ENCODE measurements at regions not wholly inside any gene's neighbourhood (a gene's known extent, or its start where the extent isn't known, plus 50 kb on each side); places are given as distances from the start of the nearest gene placed in this dataset.
"Not testable (repeated sequence)": the region's sequence is repeated elsewhere in the genome, so short reads cannot be mapped to it uniquely, and the experiment has no call there.

GRCh38 chr4:34323549-34324320 lies 1920.6 kb downstream of the ARAP2 start:
- TF ChIP-seq EZH2 (IDR thresholded peaks at IDR 0.05; ENCODE audit: borderline replicate concordance, low read length), result no peak
- Histone ChIP-seq H3F3A (ENCODE audit: insufficient read depth, low read length) (no peaks in the 10 kb centered on the region), H3K4me3 (ENCODE audit: low read depth, low read length, poor library complexity, severe bottlenecking) (no peak overlapping the region), H3K27me3 (ENCODE audit: insufficient read depth, low read length) (no peaks in the 10 kb centered on the region), H3K36me3 (ENCODE audit: insufficient read depth, low read length) (no peaks in the 10 kb centered on the region), H2AFZ (ENCODE audit: low read length) (no peak overlapping the region), H3K9ac (ENCODE audit: low read length) (no peak overlapping the region), H3K9me2 (ENCODE audit: low read depth, low read length) (no peaks in the 10 kb centered on the region), H3K9me3 (ENCODE audit: low read length) (no peaks in the 10 kb centered on the region), H3K4me2 (ENCODE audit: low read length) (no peak overlapping the region), H4K20me1 (ENCODE audit: insufficient read depth, low read length) (no peaks in the 10 kb centered on the region), H3K79me2 (ENCODE audit: insufficient read depth, low read length) (no peaks in the 10 kb centered on the region), H3K4me1 (ENCODE audit: insufficient read depth, low read length, severe bottlenecking) (no peaks in the 10 kb centered on the region), H3K27ac (ENCODE audit: low read depth, low read length, poor library complexity, severe bottlenecking) (no peak overlapping the region)

- Histone ChIP-seq H3K79me2 (ENCODE audit: insufficient read depth, low read length) (no peaks in the 10 kb centered on the region), H3K27me3 (ENCODE audit: insufficient read depth, low read length) (no peaks in the 10 kb centered on the region), H3K36me3 (ENCODE audit: insufficient read depth, low read length) (no peaks in the 10 kb centered on the region), H4K20me1 (ENCODE audit: insufficient read depth, low read length) (no peaks in the 10 kb centered on the region), H3F3A (ENCODE audit: insufficient read depth, low read length) (no peaks in the 10 kb centered on the region), H2AFZ (ENCODE audit: low read length) (no peak overlapping the region), H3K27ac (ENCODE audit: low read depth, low read length, poor library complexity, severe bottlenecking) (no peak overlapping the region), H3K4me1 (ENCODE audit: insufficient read depth, low read length, severe bottlenecking) (no peaks in the 10 kb centered on the region), H3K9me3 (ENCODE audit: low read length) (no peaks in the 10 kb centered on the region), H3K4me2 (ENCODE audit: low read length) (no peak overlapping the region), H3K9me2 (ENCODE audit: low read depth, low read length) (no peaks in the 10 kb centered on the region), H3K4me3 (ENCODE audit: low read depth, low read length, poor library complexity, severe bottlenecking) (no peak overlapping the region), H3K9ac (ENCODE audit: low read length) (no peak overlapping the region)
- no peak for TF ChIP-seq CTCF (IDR thresholded peaks at IDR 0.05; ENCODE audit: low read length)
- TF ChIP-seq EZH2 (IDR thresholded peaks at IDR 0.05; ENCODE audit: borderline replicate concordance, low read length), result no peak
These were observed 1915.4 kb downstream of the ARAP2 start for GRCh38 chr4:34328939-34329338.

- H4K20me1 ChIP-seq (ENCODE audit: insufficient read depth, low read length); H3K4me2 ChIP-seq (ENCODE audit: low read length); H2AFZ ChIP-seq (ENCODE audit: low read length); H3K4me1 ChIP-seq (ENCODE audit: insufficient read depth, low read length, severe bottlenecking); H3K27me3 ChIP-seq (ENCODE audit: insufficient read depth, low read length); H3K9ac ChIP-seq (ENCODE audit: low read length); H3K9me3 ChIP-seq (ENCODE audit: low read length); H3K36me3 ChIP-seq (ENCODE audit: insufficient read depth, low read length); H3F3A ChIP-seq (ENCODE audit: insufficient read depth, low read length); H3K4me3 ChIP-seq (ENCODE audit: low read depth, low read length, poor library complexity, severe bottlenecking); H3K9me2 ChIP-seq (ENCODE audit: low read depth, low read length); H3K27ac ChIP-seq (ENCODE audit: low read depth, low read length, poor library complexity, severe bottlenecking); H3K79me2 ChIP-seq (ENCODE audit: insufficient read depth, low read length): not testable (repeated sequence)
These were observed 1909.2 kb downstream of the ARAP2 start for GRCh38 chr4:34335156-34335555.

GRCh38 chr4:34335556-34335955 lies 1908.8 kb downstream of the ARAP2 start:
- not testable (repeated sequence) for H3K4me3 ChIP-seq (ENCODE audit: low read depth, low read length, poor library complexity, severe bottlenecking); H2AFZ ChIP-seq (ENCODE audit: low read length); H3K36me3 ChIP-seq (ENCODE audit: insufficient read depth, low read length)

More at GRCh38 chr4:34335556-34335955, 1908.8 kb downstream of the ARAP2 start:
- H3K79me2 ChIP-seq (ENCODE audit: insufficient read depth, low read length); H3K4me2 ChIP-seq (ENCODE audit: low read length); H3K27me3 ChIP-seq (ENCODE audit: insufficient read depth, low read length); H3K4me1 ChIP-seq (ENCODE audit: insufficient read depth, low read length, severe bottlenecking); H3F3A ChIP-seq (ENCODE audit: insufficient read depth, low read length); H4K20me1 ChIP-seq (ENCODE audit: insufficient read depth, low read length); H3K9me2 ChIP-seq (ENCODE audit: low read depth, low read length); H3K27ac ChIP-seq (ENCODE audit: low read depth, low read length, poor library complexity, severe bottlenecking); H3K9ac ChIP-seq (ENCODE audit: low read length); H3K9me3 ChIP-seq (ENCODE audit: low read length): not testable (repeated sequence)

Data from OCI-LY1 (cell line).